Stimulated activated CD4-positive, alpha-beta T cell treated with anti-CD3 and anti-CD28 coated beads, Interleukin-1b, Interleukin-23, amount 100 ng/mL, for 4 hours (primary cell): ENCODE measurements at regions not wholly inside any gene's neighbourhood (a gene's known extent, or its start where the extent isn't known, plus 50 kb on each side); places are given as distances from the start of the nearest gene placed in this dataset.

Source experiments
- DNase-seq, 2 donors: peaks; one replicate each; pipeline ENCODE4 v3.0.0-alpha.2; 2020; ENCODE audit warnings: low read depth in 2 of 2

DNA sequence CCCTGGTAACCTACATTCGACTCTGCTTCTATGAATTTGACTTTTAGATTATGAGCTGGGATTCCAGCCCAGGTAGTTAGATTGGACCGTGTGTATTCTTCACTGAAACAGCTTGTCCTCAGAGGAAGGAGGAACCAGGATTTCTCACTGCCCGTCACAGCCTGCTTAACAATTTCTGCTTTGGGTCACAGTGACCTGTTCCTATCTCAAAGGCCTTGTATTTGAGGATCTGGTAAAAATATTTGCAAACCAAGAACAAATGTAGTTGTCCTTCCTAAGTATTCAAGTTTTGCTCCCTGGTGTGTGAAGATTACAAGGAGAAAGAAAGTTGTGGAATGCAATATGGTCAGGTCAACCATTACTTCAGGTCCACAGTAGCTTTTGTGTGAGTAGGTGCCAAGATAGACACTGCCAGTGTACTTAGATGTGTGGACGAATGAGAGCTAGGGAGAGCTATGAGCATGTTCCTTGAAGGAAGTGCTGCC, 55.1 kb downstream of the KIF4B start:
- DNase-seq, result no peak

GRCh38 chr5:155069961-155070360, 56.4 kb downstream of the KIF4B start:
- no peak for DNase-seq

DNA sequence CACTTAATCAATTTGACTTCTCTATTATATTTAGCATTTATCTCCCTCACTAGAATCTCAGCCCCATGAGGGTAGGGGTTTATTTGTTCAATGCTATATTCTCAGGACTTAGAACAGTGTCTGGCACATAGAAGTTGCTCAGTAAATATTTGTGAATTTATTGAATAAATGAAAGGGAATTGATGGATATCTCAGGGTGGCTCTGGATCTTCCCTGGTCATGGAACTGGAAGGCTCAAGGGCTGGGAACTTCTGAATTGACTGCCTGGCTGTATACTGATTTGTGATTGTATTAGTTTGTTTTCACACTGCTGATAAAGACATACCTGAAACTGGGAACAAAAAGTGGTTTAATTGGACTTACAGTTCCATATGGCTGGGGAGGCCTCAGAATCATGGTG, 57.2 kb downstream of the KIF4B start:
- no peak for DNase-seq

- DNase-seq, result no peak
These were observed 62.8 kb downstream of the KIF4B start for GRCh38 chr5:155076379-155076778.

GRCh38 chr5:155079698-155080097, 66.1 kb downstream of the KIF4B start:
- no peak for DNase-seq

DNA sequence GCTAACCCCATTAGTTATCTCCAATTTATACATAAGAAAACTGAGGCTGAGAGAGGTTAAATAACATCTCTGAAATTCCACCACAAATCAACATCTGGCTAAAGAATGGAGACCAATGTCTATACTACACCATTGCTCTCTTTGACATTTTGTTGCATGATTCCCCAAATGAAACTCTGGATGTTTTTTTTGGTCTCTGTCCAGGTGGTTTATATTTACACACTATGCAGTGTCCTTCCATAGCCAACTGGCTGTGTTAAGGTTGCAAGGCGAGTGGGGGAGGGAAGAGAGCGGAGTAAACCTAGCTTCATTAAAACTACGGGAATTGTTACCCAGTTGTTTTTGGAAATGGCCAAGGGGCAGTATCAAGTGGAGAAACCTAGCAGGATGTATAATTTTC, 67.2 kb downstream of the KIF4B start:
- no peak for DNase-seq

GRCh38 chr5:155081618-155082017, 68.1 kb downstream of the KIF4B start:
- no peak for DNase-seq

DNA sequence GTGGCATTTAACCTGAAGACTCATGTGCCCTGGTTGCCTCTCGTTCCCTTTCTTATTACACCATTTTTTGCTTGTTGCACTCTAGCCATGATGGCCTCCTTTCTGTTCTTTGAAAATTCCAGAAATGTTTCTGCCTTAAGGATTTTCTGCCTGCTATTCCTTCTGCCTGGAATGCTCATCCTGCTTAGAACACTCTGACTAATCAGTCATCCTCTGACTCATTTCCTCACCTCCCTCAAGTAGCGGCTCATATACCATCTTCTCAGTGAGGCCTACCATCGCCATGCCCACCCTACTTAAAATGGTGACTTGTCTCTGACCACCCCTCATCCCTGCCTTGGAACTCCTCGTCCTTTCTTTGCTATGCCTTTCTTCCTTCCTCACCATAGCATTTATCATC, 68.8 kb downstream of the KIF4B start:
- no peak for DNase-seq

GRCh38 chr5:155085282-155085989, 71.9 kb downstream of the KIF4B start:
- no peak for DNase-seq

DNA sequence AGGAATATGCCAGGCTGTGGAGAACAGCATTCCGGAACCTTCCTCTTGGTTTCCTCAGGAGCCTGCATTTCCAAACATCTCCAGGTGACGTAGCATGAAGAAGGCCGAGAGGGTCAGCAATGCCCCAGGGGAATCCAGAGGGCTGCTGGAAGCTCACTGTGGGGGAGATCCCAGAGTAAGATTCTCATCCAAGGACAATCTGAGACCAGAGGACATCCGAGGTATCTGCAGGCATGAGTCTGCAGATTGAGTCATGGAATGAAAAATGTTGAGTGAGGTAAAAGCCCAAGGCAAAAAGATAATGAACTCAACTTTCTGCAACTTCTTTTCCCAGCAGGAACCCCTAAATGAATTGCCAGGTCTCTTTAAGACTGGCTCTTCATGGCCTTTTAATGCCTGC, 73.5 kb downstream of the KIF4B start:
- DNase-seq, result no peak

- no peak for DNase-seq
These were observed 75.3 kb downstream of the KIF4B start for GRCh38 chr5:155088811-155089210.

GRCh38 chr5:155089643-155090042, 76.1 kb downstream of the KIF4B start:
- no peak for DNase-seq

GRCh38 chr5:155091063-155091648, 77.6 kb downstream of the KIF4B start:
- no peak for DNase-seq

DNA sequence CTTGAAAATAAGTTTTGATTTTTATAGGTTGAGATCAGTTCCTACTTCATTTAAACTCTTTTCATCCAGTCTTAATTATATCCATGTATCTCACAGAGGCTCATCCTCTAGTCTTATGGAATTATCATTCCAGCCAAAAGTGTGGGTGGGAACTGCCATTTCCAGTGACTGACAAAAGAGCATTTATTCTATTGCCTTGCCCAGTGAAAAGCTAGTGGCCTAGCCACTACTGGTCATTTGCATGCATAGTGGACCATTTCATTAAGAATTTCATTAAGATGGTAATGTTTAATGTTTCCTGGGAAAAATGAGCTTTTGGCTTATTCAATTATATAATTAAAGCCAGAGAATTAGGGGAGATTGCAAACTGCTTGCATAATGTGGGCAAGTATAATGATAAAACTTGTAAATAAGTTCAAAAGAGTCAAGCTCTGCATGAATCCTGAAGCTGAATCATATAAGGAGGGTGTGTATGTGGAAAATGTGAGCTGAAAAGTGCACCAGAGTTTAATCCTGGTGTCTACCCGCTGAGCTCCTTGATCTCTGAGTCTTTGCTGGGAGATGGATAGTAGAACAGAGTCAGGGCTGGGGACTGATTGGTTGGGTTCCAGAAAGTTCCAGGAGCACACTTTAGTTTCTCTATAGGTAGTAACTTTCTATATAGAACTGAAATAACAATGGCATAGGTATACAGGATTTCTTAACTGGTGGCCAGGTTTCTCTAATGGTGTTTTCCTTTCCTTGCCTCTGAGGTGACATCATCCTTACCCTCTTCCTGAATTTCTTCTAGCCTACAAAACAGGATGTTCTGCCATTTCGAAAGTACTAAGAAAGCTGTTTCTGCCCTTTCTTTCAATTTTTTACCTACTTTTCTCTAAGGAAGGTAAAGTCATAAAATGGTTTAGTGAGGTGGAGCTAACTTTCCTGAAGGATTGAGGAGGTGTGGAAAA, 78.5 kb downstream of the KIF4B start:
- DNase-seq, result no peak

- no peak for DNase-seq
These were observed 80.9 kb downstream of the KIF4B start for GRCh38 chr5:155094455-155094854.

DNA sequence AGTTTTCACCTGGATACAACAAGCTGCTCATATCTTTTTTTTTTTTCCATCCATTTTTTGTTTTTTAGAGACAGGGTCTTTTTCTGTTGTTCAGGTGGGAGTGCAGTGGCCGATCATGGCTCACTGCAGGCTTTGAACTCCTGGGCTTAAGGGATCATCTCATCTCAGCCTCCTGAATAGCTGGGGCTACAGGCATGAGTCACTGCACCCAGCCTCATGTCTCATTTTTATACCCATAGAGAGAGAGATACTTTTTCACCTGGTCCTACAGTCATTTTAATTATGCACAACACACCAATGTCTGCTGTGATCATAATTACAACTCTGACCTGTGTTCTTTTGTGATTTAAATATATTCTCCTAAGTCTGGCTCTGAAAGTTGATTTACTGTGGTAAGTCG, 84.4 kb downstream of the KIF4B start:
- no peak for DNase-seq

DNA sequence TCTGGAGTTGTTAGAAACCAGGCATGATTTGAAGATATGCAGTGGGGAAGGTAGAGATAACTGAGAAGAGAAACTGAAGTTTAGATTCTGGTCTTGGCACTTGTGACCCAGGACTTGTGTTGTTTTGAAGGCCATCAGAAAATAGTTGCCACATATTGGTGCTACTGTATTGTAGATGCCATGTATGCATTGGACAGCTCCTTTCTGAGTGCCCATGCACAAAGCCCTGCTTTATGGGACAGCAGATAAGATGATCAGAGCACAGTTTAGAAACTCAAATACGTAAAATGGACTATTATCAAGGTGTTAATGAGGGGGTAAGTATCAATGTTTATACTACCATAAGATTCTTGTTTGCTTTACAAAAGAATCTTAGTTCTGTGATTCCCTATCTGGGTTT, 84.9 kb downstream of the KIF4B start:
- no peak for DNase-seq

DNA sequence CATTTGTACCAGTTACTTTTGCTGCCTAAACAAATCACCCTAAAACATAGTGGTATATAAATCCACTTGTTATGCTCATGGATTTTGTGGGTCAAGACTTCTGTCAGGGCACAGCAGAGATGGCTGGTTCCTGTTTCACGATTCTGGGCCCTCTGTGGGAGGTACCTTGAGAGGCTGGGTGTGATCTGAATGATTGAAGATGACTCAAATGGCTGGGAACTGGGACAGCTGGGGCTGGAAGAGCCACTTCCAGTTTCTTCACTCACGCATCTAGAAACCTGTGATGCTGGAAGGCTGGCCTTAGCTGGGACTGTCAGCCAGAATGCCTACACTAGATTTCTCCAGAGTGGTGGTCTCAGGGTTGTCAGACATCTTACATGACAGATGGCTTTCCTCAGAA, 88.1 kb downstream of the KIF4B start:
- no peak for DNase-seq

DNA sequence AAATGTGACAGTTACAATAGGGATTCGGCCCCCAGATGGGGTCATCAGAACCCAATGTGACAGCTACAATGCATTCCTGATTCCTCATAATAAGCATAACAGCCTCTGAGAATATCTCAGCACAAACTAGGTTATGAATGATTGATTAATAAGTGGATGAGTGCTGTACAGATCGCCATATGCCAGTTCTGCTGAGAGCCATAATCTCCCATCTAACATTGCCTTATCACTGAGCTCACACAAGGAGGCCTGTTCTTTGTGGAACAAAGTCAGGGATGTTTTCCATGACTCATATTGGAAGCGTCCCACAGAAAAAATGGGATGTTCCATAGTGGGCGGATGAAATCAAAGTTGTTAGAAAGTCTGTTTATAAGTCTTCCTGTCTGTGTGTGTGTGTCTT, 89.6 kb downstream of the KIF4B start:
- DNase-seq, result no peak

DNA sequence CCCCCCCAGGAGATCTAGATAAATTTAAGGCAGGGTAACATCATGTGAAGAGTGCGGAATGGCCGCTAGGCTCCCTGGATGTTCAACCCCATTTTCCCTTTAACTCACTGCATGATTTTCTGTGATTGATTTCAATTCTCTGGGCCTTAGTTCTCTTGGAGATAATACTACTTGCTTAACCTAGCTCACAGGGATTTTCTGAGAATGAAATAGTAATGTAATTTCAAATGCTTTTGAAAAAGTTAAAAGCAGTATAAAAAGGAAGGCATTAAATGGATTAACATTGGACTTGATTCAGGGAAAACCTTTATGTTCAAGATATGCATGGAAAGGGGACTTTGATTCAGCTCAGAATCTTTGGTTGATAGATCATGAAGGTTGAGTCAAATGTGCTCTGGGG, 90.9 kb downstream of the KIF4B start:
- no peak for DNase-seq

DNA sequence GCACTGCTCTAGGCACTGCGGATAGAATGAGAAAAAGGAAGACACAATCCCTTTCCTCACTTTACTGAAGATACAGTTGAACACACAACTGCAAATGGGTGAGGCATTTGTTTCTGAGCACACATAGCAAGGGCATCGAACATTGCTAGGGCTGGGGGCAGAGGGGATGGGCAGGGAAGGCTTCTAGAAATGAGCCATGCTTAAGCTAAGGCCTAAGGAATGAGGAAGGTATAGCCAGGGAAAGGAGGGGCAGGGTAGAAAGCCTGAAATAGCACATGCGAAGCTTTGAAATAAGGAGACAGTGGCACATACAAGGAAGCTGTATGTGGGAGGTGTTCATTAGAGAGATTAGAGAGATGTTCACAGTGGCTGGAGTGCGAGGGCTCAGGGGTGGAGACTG, 92.7 kb downstream of the KIF4B start:
- DNase-seq, result no peak

GRCh38 chr5:155113888-155114287, 100.3 kb downstream of the KIF4B start:
- DNase-seq, result no peak

- DNase-seq, result no peak
These were observed 101.1 kb downstream of the KIF4B start for GRCh38 chr5:155114655-155115054.
